Stimulated activated naive CD4-positive, alpha-beta T cell (primary cell): ENCODE measurements at regions not wholly inside any gene's neighbourhood (a gene's known extent, or its start where the extent isn't known, plus 50 kb on each side); places are given as distances from the start of the nearest gene placed in this dataset.

Source experiments
- DNase-seq, 6 experiments: peaks; one replicate each; lab custom pipeline; 2025; lab: John Stamatoyannopoulos, UW

DNA sequence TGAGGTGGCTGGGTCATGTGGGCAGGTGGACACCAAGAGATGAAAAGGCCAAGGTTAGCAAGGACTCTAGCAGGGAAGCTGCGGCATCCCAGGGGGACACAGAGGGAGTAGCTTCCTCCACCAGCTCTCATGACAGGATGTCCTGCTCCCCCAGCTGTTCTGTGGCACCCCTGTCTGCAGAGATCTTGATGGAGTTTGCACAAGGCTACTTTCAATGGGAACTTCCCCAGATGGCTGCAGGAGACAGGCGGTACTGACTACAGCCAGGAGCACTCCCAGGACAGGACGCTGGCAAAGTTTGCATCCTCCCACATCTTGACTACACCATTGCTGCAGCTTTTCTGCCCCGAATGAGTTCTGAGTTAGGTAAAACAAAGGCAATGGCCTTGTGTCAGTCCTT lies 312.8 kb downstream of the TLE4 start:
- peak in 1 of 6 experiments; percentile 9 for DNase-seq

DNA sequence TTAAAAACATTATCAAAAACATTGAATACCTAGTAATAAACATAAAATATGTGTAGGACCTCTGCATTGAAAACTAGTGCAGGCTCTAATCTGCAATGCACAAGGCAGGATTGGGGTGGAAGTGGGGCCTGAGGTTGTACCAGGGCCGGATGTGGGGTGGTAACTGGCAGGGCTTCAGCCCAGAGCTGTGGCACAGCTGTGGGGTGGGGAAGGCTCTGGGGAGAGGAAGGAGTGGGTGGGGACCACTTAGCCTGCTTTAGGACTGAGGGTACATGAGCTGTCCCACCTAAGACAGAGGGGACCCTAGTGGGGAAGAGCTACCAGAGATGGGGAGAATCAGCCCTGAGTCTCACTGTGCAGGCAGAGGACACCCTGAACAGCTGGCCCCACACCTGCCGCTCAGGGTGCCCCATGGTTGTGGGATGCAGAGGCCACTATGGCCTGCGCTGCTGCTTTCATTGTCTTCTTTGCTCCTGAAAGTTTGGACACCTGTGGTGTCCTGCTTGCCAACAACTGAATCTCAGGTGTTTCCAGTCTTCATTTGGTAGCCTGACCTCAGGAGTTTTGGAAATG lies 311.4 kb downstream of the TLE4 start:
- DNase-seq: peak in 4 of 6 experiments; percentile 6 to 56 (median 42)

DNA sequence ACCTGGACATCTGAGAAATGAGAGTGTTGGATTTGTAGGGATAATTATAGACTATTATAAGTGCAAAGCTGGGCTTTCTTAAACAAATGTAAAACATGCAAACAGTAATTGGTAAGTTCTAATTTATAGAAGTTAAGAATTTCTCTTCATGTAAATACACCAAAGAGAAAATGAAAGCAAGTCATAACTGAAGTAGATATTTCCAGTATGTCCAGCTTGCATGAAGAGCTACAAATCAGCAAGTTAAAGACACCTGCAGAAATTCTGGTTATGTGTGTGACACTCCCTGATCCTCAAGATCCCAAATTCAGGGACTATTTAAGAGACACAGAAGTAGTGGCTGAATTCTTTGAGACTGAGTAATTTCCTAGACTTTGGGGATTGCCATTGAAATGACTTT lies 308.9 kb downstream of the TLE4 start:
- DNase-seq: no peak

DNA sequence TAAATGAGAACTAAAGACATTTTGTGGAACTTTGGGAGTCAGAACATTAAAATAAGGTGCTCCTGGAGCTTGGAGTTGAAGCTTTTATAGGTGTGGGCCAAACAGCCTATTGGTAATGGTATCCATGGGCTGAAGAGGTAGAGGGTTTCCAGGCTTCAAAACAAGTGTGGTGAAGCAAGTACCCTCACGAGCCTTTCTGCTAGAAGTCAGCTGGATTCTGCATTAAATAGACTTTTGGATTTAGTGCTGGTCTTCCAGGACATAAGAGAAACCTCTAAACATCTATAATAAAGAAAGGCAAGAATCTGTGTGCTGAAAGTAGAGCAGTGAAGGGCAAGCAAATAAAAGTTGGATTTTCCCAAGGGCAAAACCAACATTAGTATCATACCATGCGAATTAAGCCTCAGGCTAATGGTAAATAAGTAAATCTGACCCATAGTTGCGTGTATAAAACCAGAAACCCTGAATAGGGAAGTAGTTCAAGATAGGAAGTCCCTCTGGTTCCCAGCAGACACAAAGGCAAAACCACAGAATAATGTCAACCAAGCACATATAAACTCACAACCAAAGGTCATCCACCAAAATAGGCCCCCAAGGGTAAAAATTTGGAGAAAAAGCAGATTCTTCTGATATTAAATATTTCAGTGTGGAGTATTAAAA lies 306.3 kb downstream of the TLE4 start:
- DNase-seq: no peak

DNA sequence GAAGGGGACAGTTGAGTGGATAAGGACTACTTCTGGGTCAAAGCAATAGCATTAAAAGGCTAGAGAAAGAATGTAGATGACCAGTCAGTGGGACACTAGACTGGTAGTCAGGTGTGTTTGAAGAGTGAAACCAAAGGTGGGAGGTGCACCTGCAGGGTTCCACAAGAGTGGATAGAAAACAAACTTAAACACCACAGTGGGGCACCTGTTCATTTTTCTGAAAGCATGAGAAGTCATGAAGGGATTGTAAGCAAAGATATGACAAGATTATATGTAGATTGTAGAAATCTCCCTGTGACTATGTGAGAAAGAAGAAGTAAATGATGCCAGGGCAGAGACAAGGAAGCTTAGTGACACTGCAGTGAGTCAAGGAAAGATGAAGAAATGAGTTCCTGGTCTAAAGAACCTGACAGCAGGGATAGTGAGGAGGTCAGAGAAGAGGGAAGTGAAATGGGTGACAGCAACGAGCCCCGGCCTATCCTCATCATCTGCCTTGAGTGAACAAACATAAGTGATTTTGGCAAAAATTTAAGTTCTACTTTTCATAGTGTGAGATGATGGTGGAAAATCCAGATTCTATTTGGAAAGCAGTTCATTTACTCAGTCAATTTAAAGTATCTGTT lies 296.9 kb downstream of the TLE4 start:
- DNase-seq: no peak

DNA sequence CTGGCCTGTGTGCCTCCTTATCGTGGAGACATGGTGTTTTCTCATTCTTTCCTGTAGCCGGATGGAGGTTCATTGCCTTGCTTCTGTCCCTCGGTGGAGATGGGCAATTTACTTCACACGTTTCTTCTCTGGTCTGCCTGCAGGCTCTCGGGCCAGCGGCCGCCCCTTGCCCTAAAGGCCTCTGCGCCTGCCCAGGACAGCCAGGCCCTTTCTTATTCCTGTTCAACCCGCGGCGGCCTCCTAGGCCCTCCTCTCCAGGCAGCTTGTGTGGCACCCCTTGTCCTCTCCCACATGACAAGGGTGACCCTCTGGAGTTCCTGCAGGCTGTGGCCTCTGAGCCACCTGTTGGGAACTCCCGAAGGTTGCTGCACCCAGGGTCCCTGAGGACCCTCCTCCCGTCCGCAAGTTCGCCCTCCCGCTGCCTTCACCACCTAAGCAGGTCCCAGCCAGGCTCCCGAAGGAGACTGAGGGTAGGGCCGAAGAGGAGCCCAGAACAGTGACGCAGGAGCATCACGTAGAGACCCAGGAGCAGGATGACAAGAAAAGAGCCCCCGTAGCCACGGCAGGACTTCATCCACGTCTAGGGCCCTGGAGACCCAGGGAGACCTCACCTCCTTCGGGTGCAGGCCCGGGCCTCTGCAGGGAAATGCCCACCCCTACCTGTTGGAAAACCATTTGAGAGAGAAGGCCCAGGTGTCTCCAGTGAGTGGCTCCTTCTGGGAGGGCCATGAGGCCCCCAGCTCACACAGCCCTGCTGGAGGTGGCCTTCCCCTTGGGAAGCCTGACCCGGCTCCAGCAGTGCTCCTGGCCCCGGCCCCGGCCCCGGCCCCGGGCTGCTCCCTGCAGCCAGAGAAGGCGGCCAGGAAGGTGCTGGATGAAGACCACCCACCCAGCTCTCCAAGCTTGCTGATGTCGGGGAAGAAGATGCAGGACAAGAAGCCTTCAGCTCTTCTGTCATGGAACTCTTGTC lies 291.4 kb downstream of the TLE4 start:
- no peak for DNase-seq

DNA sequence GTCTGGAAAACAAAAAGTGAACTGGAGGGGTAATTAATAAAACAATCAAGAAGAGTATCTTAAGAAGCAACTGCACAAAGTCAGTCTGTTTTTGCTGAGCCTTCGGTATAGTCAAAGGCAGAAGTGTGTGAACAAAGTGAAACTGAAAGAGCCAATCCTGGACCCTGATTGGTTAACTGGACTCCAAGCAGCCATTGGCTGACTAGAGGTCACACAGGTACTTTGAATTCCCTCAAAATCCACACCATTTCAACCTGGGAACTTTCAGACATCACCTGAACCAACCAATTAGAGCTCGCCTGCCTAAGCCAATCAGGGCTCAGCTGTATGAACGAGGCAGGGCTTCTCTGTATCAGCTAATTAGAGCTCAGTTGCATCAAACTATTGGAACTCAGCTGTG lies 286.7 kb downstream of the TLE4 start:
- DNase-seq: peak in 1 of 6 experiments; percentile 23

DNA sequence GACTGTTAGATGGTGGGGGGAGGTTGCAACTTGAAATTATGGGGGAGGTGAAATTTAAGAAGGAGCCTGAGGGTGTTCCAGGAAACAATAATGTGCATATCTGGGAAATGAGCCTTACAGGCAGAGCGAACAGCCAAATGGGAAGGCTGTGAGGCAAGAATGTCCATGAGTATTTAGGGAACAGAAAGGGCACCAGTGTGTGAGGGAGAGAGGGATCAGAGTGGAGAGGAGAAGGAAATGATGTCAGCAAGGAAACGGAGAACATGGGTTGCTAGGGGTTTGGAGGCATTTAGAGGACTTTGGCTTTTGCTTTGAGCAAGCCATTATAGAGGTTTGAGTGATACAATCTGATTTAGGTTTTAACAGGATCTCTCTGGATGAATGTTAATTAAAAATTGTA lies 285.4 kb downstream of the TLE4 start:
- DNase-seq: no peak

DNA sequence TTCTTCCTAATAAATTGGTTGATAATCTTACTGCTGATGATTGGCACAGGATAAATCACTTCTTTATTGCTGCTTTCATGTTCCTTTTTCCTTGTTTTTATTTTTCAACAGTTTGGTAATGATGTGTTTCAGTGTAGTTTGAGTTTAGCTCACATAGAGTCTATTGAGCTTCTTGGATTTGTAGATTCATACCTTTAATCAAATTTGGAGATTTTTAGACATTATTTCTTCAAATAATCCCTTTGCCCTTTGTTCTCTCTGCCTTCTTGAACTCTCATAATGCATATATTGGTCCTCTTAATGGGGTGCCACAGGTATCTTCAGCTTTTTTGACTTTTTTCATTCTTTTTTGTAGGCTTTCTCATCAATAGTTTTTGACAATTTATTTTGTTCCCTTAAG lies 275.3 kb downstream of the TLE4 start:
- no peak for DNase-seq

DNA sequence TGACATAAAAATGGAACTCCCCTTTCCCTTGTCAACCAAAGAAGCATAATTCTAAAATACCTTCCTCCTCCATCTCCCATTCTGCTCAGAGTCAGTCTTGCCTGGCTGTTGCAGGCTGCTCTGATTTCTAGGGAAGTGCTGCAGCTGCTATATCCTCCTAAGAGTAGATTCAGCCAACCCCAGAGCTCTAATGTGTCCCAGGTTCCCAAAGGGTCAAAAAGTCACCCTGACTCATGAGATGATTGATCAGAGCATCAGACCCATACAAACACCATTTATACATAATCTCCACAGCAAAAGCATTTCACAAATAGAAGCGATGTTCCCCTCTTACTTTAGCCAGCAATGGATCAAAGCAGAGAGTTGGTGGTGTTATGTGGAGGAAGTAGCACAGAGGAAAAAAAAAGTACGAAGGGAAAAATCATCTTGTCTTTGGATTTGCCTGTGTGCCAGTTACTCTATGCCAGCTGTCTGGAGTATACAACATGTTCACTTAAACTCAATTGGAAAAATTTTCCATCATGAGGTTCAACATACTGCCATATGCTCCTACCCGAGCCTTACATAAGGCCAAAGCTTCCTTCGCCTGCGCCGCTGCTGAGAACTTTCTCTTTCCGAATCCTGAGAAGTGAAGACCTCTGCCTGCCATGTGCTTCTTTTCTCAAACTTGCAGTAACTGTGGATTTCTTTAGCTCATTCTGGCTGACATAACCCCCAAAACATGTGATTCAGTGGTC lies 258.0 kb downstream of the TLE4 start:
- DNase-seq: no peak

DNA sequence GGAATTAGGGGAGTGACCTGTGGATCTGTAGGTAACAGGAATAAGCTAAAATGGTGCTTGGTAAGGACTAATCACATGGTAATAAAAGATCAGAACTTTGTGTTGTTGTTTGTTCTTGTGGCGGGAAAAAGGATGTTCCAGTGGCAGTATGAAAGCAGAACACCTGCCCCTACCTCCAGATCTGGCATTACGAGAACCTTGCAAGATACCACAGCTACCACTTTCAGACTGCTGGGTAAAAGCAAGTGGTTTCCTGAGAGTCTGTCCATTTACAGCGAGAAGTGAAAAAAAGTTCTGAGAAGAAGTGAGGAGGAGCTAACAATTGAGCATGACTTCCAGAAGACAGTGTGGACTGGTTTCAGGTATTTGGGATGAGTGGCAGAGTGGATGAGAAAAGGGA lies 252.5 kb downstream of the TLE4 start:
- no peak for DNase-seq

DNA sequence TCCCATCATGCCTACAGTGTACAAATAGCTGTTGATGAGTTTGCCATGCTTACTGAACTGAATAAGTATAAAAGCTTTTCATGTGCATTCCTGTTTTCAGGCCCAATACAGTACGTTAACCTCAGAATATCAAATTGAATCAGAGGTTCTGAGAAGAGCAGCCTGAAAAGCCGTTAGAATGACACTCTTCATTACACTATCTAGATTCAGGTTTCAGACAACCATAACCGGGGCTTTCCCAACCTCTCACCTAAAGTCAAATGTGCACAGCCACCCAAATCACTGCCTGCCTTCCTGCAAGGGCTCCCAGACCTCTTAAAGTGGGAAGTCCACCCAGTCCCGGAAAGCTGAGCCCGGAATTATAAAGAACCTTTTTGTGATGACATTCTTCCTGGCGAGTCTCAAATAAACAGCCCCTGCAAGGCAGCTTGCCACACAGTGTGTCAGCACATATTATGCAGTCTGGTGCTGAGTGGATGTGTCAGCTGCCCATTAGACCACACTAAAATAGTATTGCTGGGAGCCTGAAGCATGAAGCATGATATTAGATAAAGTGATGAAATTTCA lies 245.8 kb downstream of the TLE4 start:
- no peak for DNase-seq

DNA sequence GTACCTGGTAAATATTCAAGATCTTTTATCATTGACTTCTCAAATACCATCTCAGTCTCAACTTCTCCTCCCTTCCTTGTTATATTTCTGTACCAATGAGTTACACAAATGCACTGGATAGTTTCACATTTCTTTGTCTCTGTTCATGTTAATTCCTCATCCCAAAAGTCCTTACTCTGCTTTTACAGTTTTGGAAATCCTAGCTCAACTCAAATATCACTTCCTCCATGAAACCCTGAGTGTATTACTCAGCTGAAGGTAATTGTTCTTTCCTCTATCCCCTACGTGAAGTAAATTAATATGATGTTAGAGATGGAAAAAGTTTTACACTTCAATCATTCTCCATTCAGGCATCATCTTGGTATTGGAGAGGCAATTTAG lies 241.5 kb downstream of the TLE4 start:
- DNase-seq: no peak

DNA sequence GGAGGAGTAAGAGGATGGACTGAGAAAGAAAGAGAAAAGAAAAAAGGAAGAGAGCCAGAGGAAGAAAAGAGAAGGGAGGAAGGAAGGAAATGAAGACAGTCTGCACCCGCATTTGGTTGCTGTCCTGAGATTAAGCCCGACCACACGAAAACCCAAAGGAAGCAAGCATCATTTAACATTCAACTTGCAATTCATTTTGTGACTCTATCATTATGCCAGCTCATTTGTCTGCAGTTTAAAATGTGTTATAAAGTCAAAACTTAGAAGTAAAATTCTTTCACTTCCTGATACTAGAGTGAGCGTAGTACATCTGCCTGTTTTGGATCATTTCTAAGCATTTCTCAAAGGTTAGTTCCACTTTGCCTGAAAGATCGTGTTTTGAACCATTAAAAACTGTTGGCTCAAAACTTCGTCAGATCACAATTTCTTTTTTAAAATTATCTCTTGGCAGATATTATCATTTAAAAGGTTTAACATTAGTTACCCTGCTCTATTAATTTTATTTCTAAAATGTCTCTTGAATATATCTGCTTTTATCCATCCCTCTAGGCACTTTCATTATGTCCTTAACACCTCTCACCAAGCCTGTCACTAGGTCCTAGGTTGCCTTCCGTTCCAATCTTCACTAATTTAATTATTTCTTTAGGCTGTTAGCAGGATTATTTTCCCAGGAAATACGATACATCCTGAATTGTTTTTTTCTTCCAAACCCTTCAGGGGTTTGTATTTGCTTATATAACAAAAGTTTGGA lies 240.9 kb downstream of the TLE4 start:
- peak in 1 of 6 experiments; percentile 13 for DNase-seq

DNA sequence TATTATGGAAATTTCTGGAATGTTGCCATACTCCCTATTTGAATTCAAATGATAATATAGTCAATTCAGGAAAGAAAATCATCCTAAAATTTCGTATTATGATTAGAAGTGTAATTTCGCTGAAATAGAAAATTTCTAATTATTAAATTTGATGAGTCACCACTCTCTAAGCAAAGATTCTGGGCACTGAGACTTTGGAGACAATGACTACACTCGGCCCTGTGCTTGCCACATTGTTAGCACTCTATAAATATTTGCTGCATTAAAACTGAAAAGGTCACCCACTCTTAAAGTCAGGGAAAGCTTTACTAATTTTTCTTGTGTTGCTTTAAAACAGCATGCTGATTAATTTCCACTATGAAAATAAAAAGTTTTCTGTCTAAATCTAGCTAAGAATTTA lies 240.3 kb downstream of the TLE4 start:
- no peak for DNase-seq

DNA sequence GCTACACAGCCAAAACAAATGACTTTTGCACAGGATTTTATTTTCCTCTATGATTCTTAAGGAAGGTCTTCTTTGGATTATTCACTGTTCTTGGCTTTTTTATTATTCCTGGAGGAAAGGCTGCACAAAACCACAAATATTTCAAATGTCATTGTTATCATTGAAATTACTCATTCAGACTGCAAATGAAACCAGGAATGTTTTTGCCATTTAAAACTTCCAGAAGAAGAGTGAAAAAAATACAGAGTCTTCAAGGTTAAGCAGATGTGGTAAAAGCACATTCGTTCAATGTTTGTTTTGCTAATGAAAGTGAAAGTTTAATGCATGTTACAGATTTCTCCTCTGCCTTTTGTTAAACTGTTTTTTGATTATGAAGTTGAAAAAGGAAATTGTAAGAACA lies 238.2 kb downstream of the TLE4 start:
- peak in 1 of 6 experiments; percentile 1 for DNase-seq

DNA sequence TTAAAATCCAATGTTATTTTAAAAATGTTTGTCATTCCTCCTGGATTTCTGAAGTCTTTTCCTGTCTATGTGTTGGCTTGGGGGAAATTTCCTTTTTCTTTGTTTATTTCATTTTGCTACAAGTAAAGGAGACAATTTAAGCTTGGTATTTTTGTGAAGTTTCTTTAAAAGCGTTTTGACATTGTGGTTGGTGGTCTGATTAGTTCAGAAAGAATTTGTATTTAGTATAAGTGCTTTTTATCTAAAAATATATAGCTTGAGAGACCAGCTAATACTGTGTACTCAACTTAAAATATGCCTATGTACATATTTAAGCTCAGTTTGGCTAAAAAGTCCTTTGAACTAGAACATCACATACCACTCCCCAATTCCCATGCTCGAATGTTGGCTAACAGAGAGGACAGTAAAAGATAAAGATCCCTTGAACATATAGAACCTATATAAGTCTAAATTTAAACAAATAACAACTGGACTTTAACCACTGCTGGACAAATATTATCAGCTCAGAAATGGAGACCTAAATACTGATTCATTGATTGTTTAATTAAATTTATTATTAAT lies 237.6 kb downstream of the TLE4 start:
- no peak for DNase-seq

DNA sequence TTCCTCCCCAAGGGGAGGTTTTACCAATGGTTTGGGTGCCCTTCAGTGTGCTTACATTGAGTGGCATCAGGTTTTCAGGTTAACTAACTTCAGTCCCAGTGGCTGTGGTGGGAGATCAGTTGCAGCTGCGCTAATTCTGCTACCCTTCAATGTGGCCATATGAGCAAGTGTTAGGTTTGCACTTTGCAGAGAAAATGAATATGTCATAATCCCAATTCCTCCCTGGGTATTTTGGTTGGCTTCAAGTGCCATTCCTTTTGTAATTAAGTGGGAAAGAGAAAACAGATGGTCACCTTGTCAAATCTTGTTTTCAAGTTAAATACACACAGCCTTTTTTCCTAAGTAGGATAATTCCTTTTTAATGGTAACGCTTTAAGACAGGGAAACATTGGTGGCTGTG lies 236.2 kb downstream of the TLE4 start:
- DNase-seq: no peak

DNA sequence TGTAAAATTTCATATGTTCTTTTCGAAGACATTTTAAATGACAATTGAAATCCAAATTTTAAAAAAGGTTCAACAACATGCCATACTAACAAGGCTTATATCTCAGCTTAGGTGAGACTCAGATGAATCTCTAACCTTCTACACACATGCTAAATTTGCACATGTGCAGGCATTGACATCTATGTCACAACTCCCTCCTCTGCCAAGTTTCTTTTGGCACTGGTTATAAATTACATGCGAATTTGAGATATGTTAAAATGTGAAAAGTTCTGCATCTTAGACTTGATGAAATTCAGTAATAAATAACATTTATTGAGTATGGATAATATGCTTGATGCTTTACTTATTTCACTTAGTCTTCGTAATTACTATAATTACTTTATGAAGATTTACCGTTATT lies 234.3 kb downstream of the TLE4 start:
- DNase-seq: no peak

DNA sequence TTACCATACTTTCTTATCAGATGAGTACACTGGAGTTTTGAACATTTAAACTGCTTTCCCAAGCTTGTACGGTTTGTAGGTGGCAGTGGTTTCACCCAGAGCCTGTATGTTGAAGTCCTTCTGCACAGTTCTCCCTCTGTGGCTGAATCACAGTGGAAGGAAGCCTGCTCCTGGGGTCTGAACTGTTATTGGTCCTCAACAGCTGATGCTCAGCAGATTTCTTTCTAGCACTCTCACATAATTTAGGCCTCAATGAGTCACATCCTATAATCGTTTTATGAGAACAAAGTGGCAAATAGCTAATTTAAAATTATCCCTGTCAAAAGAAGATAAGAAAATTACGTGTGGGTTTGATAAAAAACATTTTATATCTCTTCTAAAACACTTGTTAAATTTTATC lies 229.7 kb downstream of the TLE4 start:
- DNase-seq: no peak
